ENCODE measurements at regions not wholly inside any gene's neighbourhood (a gene's known extent, or its start where the extent isn't known, plus 50 kb on each side); places are given as distances from the start of the nearest gene placed in this dataset.
"Not testable (repeated sequence)": the region's sequence is repeated elsewhere in the genome, so short reads cannot be mapped to it uniquely, and the experiment has no call there.

- DNase-seq = no peak
Observed at GRCh38 chr22:27238935-27239510, 562.5 kb downstream of the MN1 start.

- DNase-seq = no peak
Observed at GRCh38 chr22:27239520-27239919, 562.0 kb downstream of the MN1 start.

DNA sequence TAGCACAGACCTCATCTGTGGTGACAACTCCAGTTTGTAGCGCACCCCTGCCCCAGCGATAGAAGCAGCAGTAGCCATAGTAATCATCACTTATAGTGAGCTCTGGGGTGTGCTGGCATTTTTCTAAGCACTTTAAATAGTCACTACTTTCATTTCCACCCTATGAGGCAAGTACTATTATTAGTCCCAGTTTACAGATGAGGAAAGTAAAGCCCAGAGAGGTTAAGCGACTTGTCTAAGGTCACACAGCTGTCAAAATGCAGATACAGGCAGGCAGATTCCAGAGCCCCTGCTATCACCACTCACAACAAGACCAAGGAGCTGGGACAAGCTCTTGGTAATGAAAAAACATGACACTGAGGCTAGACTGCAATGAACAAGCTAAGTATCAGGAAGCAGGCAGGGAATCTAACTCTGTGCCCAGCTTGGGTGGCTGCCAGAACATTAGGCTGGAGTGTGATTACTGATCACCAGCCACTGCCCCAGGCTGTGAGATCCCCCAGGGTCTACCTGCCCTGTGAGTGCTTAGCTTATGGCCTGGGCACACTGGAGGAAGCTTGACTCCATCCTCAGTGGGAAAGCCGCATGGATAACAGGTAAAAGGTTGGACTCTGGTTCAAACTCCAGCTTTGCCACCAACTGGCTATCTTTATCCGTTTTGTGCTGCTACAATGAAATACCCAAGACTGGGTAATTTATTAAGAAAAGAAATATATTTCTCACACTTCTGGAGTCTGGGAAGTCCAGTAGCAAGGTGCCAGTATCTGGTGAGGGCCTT is 561.1 kb downstream of the MN1 start:
- DNase-seq = no peak

DNA sequence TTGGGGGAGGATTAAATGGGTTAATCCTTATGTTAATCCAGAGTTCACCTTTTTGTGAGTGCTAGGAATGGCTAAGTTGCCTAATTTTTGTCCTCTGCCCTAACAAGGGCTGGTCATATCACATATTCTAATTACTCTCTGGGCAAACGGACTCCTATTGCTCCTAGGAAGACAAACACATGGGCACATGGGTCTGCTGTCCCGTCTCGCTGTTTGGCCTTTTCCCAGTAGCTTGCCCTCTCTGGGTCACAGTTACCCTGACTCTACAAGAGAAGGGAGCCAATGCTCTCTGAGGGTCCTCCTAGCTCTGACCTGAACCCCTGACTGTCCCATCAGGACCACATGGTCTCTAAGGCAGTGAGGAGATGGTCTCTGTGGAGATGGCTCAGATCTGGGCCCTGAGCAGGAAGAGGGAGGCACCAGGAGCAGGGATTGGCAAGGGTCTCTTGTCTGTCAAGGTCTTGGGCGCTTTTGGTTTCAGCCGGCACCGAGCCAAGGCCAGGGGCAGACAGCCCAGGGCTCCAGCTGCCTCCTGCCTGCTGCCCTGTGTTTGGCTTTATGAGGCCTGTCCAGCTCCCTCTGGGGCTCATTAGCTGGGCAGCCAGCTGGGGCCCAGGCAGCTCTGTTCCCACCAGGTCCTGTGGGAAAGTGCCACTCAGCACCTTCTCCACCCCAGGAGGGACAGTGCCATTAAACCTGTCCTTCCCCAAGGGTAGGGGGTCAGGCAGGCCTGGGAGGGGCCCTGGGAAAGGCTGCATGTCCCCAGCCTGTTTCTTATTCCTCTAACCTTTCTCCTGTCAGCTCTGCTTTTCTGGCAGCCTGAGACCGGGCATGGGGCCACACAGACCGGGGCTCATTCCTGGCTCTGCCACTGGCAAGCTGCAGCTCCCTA is 559.9 kb downstream of the MN1 start:
- DNase-seq = no peak

- no peak for DNase-seq
Observed at GRCh38 chr22:27242474-27242873, 559.1 kb downstream of the MN1 start.

- DNase-seq = no peak
Observed at GRCh38 chr22:27242917-27243589, 558.5 kb downstream of the MN1 start.

GRCh38 chr22:27244328-27244727 is 557.2 kb downstream of the MN1 start:
- DNase-seq = no peak

DNA sequence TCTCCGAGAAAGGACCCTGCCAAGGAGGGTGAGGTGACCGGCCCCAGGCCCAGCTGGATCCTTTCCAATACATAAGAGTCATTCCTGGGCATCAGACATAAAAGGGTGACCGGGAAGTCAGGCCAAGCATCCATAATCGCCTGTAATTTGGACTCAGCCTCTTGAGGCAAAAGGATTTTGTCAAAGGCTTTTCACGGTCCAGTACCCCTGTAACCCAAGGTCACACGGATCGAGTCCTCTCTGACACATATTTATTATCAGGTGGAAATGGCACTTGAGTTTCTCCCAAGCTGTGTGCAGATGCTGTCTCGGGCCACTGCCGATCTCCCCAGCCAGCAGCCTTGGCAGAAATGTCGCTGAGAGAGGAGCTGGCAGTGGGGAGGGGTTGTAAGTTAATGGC is 556.5 kb downstream of the MN1 start:
- DNase-seq = no peak

GRCh38 chr22:27246558-27246957 is 555.0 kb downstream of the MN1 start:
- no peak for DNase-seq

DNA sequence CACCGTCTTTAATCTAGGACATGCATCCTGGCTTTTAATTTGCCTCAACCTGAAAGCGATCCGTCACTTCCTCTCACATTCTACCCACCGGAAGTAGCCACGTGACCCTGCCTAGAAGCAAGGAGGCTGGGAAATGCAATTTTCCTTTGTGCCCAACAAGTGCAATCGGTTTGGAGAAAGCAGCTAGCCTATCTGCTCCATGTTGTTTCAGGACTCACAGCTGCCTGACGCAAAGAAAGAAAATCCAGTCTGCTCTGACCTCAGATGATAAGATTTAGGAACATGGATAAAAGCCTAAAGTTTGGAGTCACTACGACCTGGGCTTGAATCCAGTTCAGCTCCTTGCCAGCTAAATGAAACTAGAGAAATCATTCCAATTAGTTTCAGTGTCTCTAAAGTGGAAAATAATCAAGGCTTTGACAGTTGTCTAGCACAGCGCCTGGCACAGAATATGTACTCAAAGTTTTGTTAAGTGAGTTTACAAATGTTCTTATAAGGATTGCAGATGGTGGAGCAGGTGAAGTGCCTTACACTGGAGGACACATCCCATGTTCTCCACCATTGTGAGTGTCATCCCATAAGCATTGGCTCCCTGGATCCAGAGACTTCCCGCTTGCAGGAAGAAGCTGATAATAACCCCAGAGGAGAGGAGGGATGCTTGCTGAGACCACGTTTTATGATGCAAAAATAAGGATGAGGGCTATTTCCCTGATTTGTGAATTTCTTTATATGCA is 553.7 kb downstream of the MN1 start:
- no peak for DNase-seq

DNA sequence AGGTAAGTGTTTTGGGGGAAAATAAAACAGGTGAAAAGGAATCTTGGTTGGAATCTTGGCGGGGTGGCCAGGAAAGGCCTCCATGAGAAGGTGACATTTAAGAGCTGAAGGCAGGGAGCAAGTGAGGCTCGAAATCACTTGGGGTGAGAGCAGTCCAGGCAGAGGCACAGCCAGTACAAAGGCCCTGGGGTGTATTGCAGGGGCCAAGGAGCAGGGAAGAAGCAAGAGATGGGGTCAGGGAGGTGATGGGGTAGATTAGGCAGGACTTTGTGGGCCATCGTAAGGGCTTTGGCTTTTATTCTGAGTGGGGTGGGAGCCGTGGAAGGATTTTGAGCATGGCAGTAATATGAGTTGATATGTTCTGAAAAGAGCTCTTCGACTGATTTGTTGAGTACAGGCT is 551.1 kb downstream of the MN1 start:
- no peak for DNase-seq

- no peak for DNase-seq
Observed at GRCh38 chr22:27250886-27251285, 550.7 kb downstream of the MN1 start.

DNA sequence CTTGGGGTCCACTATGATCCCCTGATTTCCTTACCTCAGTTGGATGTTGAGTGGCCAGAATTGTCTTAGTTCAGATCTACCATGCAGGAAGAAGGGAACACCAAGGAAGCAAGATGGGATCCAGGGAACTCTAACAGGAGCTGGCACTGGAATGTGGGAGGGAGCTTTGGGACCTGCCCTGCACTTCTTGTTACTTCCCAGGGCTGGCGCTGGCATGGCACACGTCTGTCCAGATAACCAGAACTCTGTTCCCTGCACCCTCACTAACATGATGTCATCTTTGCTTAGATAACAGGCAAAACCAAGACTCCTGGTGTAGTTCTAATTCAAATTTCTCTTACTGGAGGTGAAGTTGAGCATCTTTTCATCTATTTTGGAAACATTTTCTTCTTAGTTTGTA is 550.0 kb downstream of the MN1 start:
- no peak for DNase-seq

DNA sequence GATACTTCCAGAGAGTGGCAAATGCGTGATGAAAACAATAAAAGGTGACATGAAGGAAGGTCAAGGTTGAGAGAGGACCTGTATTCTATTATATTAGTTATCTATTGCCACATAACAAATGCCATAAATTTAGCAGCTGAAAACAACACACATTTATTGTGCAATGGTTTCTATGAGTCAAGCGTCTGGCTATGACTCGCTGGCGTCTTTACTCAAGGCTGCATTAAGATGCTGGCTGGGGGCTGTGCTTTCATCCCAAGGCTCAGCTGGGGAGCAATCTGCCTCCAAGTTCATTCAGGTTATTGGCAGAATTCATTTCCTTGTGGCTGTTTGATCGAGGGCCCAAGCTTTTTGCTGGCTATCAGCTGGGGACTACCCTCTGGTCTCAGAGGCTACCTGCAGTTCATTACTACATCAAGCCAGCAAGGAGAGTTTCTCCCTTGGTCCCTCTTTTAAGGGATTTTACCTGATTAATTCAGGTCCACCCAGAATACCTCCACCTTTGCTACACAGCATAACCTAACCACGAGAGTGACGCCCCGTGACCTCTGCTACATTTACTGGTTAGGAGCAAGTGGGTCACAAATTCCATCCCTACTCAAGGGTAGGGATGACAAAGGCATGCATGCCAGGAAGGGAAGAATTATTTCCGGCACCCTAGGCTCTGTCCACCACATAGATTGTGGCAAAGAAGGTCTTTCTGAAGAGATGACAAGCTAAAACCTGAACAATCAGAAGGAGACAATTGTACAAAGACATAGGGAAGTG is 549.1 kb downstream of the MN1 start:
- no peak for DNase-seq

GRCh38 chr22:27253108-27253902 is 548.3 kb downstream of the MN1 start:
- DNase-seq = no peak

- DNase-seq = not testable (repeated sequence)
Observed at GRCh38 chr22:27254063-27254462, 547.5 kb downstream of the MN1 start.

GRCh38 chr22:27255580-27255979 is 546.0 kb downstream of the MN1 start:
- no peak for DNase-seq

DNA sequence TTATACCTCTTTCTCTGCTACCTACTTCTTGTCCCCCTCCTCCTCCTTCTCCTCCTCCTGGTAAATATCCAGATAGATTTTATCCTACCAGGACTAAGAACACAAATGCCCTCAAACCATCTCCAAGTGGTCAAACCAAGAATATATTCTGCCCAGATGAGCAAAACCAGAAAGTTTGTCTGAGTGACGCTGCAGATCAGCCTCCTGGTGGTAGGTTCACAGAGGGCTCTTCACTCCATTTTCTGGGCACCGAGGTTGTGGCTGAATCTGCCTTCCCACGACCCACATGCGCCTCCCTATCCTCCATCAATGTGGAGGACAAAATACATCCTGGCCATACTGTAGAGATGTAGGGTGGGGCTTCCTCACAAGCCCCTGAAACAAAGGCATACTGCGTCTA is 543.6 kb downstream of the MN1 start:
- DNase-seq = no peak

DNA sequence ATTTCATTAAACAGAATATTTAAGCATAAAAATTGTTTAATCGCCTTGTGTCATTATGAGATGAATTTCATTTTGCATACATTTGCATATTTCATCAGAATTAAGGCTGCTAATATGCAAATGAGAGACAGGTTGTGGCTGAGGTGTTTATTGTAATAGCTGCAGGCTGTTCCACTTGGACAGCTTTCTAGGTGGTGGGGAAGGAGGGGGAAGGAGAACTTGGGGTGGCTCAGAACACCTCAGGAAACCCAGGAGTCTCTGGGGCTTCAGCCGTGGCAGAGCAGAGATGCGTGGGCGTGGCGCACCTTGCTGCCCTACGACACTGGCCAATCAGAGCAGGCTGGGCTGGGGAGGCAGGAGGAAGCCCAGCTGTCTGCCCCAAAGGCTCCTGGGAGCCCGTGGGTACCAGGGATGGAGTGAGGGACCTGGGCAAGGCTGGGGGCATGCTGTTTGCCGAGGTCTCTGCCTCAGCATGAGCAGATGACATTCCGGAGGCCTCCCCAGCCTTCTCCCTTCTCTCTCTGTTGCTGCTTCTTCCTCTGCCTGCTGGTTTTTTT is 542.9 kb downstream of the MN1 start:
- no peak for DNase-seq

DNA sequence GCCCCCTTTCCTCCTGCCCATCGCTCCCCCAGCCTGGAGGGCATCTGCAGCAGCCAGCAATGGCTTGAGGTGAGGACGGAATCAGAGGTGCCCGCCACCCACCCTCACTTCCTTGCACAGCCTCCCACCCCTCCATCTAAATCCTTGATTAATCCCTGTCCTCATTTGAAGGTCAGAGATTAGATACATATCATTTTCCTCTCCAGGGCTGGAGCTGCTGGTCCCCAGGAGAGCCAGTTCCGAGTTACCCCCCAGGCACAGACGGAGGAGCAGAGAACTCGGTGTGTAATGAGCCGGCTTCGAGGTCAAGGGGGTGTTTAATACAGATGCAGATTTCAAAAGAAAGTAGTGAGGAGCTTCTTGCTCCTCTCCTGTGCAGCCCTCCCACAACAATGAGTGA is 542.1 kb downstream of the MN1 start:
- DNase-seq = no peak

All from T-helper 2 cell (primary cell).